ENCODE measurements at regions not wholly inside any gene's neighbourhood (a gene's known extent, or its start where the extent isn't known, plus 50 kb on each side); places are given as distances from the start of the nearest gene placed in this dataset.

GRCh38 chr20:11689262-11689661 is 228.4 kb upstream of the BTBD3 start:
- Histone ChIP-seq H3K4me1 (ENCODE audit: insufficient read depth, low read length) (peaks cover 9% of the 10 kb centered on the region), H3K9me3 (ENCODE audit: insufficient read depth, low read depth, low read length) (no peaks in the 10 kb centered on the region), H3K9ac (ENCODE audit: low read length) (no peak overlapping the region), H2AFZ (ENCODE audit: low read depth, low read length) (no peak overlapping the region), H4K20me1 (ENCODE audit: insufficient read depth, low read length) (no peaks in the 10 kb centered on the region), H3K27me3 (ENCODE audit: insufficient read depth, low read length) (peaks cover 5% of the 10 kb centered on the region), H3K36me3 (ENCODE audit: insufficient read depth, low read length) (no peaks in the 10 kb centered on the region), H3K4me2 (ENCODE audit: low read length) (no peak overlapping the region), H3K4me3 (ENCODE audit: insufficient read depth, low read depth, low read length) (no peak overlapping the region), H3K79me2 (ENCODE audit: insufficient read depth, low read length) (no peaks in the 10 kb centered on the region), H3K27ac (ENCODE audit: low read depth, low read length) (no peak overlapping the region)
- no peak for FAIRE-seq
- H3K36me3 Mint-ChIP-seq (ENCODE audit: low read depth, unreplicated experiment) = no peaks in the 10 kb centered on the region
- H3K27ac Mint-ChIP-seq (ENCODE audit: unreplicated experiment) = no peak overlapping the region
- no peak for TF ChIP-seq EZH2 (IDR thresholded peaks at IDR 0.05; ENCODE audit: insufficient read depth, low read length)
- no peaks in the 10 kb centered on the region for H3K9me3 Mint-ChIP-seq (ENCODE audit: unreplicated experiment)
- peaks cover 2% of the 10 kb centered on the region for H3K4me1 Mint-ChIP-seq (ENCODE audit: low read depth, unreplicated experiment)
- no peak for DNase-seq (ENCODE audit: low read depth)
- no peak overlapping the region for H3K4me3 Mint-ChIP-seq (ENCODE audit: unreplicated experiment)
- H3K27me3 Mint-ChIP-seq (ENCODE audit: low read depth, unreplicated experiment) = peaks cover 13% of the 10 kb centered on the region

- no peaks in the 10 kb centered on the region for H3K79me2 ChIP-seq (ENCODE audit: insufficient read depth, low read length)
- no peaks in the 10 kb centered on the region for H3K36me3 ChIP-seq (ENCODE audit: insufficient read depth, low read length)
- no peak overlapping the region for H2AFZ ChIP-seq (ENCODE audit: low read depth, low read length)
- H3K4me1 Mint-ChIP-seq (ENCODE audit: low read depth, unreplicated experiment) = peaks cover 2% of the 10 kb centered on the region
- H3K27ac Mint-ChIP-seq (ENCODE audit: unreplicated experiment) = no peak overlapping the region
- no peak overlapping the region for H3K4me3 Mint-ChIP-seq (ENCODE audit: unreplicated experiment)
- H3K9me3 Mint-ChIP-seq (ENCODE audit: unreplicated experiment) = no peaks in the 10 kb centered on the region
- H3K36me3 Mint-ChIP-seq (ENCODE audit: low read depth, unreplicated experiment) = no peaks in the 10 kb centered on the region
- H3K9me3 ChIP-seq (ENCODE audit: insufficient read depth, low read depth, low read length) = no peaks in the 10 kb centered on the region
- no peak overlapping the region for H3K9ac ChIP-seq (ENCODE audit: low read length)
- no peak overlapping the region for H3K4me2 ChIP-seq (ENCODE audit: low read length)
- H3K27ac ChIP-seq (ENCODE audit: low read depth, low read length) = no peak overlapping the region
- FAIRE-seq (no peak), DNase-seq (ENCODE audit: low read depth) (no peak)
- TF ChIP-seq EZH2 (IDR thresholded peaks at IDR 0.05; ENCODE audit: insufficient read depth, low read length) (no peak), CTCF (IDR thresholded peaks at IDR 0.05; ENCODE audit: insufficient read depth, low read depth, low read length) (no peak)
- H3K4me1 ChIP-seq (ENCODE audit: insufficient read depth, low read length) = peaks cover 6% of the 10 kb centered on the region
- peaks cover 6% of the 10 kb centered on the region for H3K27me3 Mint-ChIP-seq (ENCODE audit: low read depth, unreplicated experiment)
- no peaks in the 10 kb centered on the region for H4K20me1 ChIP-seq (ENCODE audit: insufficient read depth, low read length)
- H3K4me3 ChIP-seq (ENCODE audit: insufficient read depth, low read depth, low read length) = no peak overlapping the region
- peaks cover 5% of the 10 kb centered on the region for H3K27me3 ChIP-seq (ENCODE audit: insufficient read depth, low read length)
Observed at GRCh38 chr20:11691766-11692165, 225.9 kb upstream of the BTBD3 start.

- H4K20me1 ChIP-seq (ENCODE audit: insufficient read depth, low read length) = no peaks in the 10 kb centered on the region
- no peak overlapping the region for H3K27ac Mint-ChIP-seq (ENCODE audit: unreplicated experiment)
- no peaks in the 10 kb centered on the region for H3K9me3 Mint-ChIP-seq (ENCODE audit: unreplicated experiment)
- no peak for FAIRE-seq
- H3K4me1 ChIP-seq (ENCODE audit: insufficient read depth, low read length) = no peaks in the 10 kb centered on the region
- H3K36me3 Mint-ChIP-seq (ENCODE audit: low read depth, unreplicated experiment) = no peaks in the 10 kb centered on the region
- no peak overlapping the region for H3K9ac ChIP-seq (ENCODE audit: low read length)
- no peaks in the 10 kb centered on the region for H3K9me3 ChIP-seq (ENCODE audit: insufficient read depth, low read depth, low read length)
- no peak for DNase-seq (ENCODE audit: low read depth)
- no peaks in the 10 kb centered on the region for H3K79me2 ChIP-seq (ENCODE audit: insufficient read depth, low read length)
- H3K36me3 ChIP-seq (ENCODE audit: insufficient read depth, low read length) = no peaks in the 10 kb centered on the region
- no peak overlapping the region for H3K4me3 ChIP-seq (ENCODE audit: insufficient read depth, low read depth, low read length)
- peaks cover under 1% of the 10 kb centered on the region for H3K27me3 ChIP-seq (ENCODE audit: insufficient read depth, low read length)
- no peak overlapping the region for H2AFZ ChIP-seq (ENCODE audit: low read depth, low read length)
- no peak overlapping the region for H3K4me3 Mint-ChIP-seq (ENCODE audit: unreplicated experiment)
- no peak overlapping the region for H3K4me2 ChIP-seq (ENCODE audit: low read length)
- TF ChIP-seq CTCF (IDR thresholded peaks at IDR 0.05; ENCODE audit: insufficient read depth, low read depth, low read length) (no peak), EZH2 (IDR thresholded peaks at IDR 0.05; ENCODE audit: insufficient read depth, low read length) (no peak)
- no peak overlapping the region for H3K27ac ChIP-seq (ENCODE audit: low read depth, low read length)
- H3K27me3 Mint-ChIP-seq (ENCODE audit: low read depth, unreplicated experiment) = peaks cover 2% of the 10 kb centered on the region
- peaks cover 2% of the 10 kb centered on the region for H3K4me1 Mint-ChIP-seq (ENCODE audit: low read depth, unreplicated experiment)
Observed at GRCh38 chr20:11692567-11692966, 225.1 kb upstream of the BTBD3 start.
